Posterior cingulate gyrus (tissue), 11 donors: ENCODE measurements at regions not wholly inside any gene's neighbourhood (a gene's known extent, or its start where the extent isn't known, plus 50 kb on each side); places are given as distances from the start of the nearest gene placed in this dataset.
"Not testable (repeated sequence)": the region's sequence is repeated elsewhere in the genome, so short reads cannot be mapped to it uniquely, and the experiment has no call there.

Experiments
- DNase-seq, 10 donors: peaks; one replicate each; pipeline versions ENCODE4 v3.0.0 to v3.0.0-alpha.2; 2020 to 2021; ENCODE audit warnings: mixed read lengths in 3 of 10
- intact Hi-C: fragments of 100-400 bp; cut with DNase I; formaldehyde crosslinking; loops from one replicate; pipeline ENCODE4 v1.15.1; 2023

DNA sequence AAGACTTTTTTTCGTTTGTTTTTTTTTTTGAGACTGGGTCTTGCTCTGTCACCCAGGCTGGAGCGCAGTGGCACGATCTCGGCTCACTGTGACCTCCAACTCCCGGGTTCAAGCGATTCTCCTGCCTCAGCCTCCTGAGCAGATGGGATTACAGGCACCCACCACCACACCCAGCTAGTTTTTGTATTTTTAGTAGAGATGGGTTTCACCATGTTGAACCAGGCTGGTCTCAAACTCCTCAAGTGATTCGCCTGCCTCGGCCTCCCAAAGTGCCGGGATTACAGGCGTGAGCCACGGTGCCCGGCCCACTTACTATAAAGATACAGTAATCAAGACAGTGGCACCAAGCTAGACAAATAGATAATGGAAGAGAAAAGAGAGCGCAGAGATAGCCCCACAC, 162.3 kb downstream of the CTTN start:
- DNase-seq = peak in 3 of 10 donors; percentile 52 to 57 (median 54)
- intact Hi-C loops = not testable (repeated sequence)

DNA sequence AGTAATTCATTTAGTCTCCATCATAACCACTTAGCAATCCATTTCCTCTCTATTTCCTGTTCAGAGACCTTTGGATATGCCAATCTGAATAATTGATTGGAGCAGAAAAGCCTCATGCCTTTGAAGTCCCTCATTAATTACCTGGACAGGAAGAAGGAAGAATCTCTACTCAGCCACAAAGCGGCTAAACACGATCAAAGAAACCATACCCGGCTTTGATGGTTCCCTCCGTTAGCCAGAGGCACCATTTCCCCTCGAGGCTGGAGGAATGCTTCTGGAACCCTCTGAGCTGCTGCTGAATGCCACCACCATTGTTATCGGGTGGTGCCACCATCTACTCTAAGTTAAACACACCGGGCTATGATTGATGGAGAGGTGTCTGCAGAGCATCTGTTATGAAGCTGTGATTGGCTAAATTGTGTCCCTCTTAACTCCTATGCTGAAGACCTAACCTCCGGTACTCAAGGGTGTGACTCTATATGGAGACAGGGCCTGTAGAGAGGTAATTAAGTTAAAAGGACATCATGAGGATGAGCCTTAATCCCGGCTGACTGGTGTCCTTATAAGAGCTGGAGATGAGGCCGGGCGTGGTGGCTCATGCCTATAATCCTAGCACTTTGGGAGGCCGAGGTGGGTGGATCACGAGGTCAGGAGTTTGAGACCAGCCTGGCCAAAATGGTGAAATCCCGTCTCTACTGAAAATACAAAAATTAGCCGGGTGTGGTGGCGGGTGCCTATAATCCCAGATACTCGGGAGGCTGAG, 168.6 kb downstream of the CTTN start:
- intact Hi-C loops = no loop called here
- peak in 2 of 10 donors; percentile 3 to 35 for DNase-seq

DNA sequence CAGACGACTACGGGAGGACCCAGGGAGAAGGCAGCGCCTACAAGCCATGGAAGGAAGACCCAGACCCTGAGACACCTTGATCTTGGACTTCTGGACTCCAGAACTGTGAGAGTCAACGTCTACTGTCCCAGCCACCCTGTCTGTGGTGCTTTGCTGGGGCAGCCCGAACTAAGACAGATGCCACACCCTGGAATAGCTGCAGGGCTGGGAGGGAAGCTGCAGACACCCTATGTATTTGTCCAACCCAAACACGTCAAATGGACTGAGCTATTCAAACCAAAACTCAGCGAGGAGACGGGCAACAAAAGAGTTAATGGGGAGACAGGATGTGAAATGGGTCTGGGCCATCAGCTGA, 169.3 kb downstream of the CTTN start:
- DNase-seq = peak in 3 of 10 donors; percentile 3 to 72 (median 22)
- intact Hi-C loops = no loop called here

DNA sequence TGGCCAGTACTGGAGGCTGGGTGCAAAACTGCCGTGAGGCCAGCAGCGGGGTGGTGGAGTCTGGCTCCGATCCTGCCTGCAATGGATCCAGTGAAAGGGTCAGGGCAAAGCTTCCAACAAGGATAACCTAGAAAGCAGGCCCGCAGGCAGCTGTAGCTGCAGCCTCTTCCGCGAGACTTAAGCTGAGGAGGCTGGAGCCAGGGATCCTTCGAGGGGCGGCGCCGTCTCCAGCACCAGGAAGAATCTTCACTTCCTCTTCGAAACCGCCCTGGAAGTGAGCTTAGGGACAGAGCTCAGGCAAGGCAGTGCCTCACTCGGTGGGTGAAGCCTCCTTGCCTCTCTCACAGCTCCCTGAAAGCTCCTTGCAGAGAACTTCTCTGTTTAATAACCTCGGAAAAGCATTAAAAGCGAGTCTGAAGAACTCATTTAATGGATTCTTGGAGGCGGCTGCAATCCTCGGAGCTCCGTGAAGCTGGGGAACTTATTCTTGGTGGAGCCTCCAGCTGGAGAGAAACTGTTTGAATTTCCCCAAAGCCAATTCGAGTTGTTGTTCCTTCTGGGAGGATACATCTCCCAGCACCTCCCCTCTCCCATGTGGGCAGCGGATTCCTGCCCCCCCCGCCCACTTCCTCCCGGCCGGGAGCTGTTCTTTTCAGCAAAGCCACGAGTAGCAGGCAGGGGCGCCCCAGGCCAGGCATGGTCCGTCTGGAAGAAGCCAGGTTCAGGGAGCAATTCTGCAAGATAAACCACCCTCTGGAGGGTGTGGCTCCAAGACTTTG, 169.9 kb downstream of the CTTN start:
- intact Hi-C loops = no loop called here
- peak in 5 of 10 donors; percentile 38 to 89 (median 78) for DNase-seq

DNA sequence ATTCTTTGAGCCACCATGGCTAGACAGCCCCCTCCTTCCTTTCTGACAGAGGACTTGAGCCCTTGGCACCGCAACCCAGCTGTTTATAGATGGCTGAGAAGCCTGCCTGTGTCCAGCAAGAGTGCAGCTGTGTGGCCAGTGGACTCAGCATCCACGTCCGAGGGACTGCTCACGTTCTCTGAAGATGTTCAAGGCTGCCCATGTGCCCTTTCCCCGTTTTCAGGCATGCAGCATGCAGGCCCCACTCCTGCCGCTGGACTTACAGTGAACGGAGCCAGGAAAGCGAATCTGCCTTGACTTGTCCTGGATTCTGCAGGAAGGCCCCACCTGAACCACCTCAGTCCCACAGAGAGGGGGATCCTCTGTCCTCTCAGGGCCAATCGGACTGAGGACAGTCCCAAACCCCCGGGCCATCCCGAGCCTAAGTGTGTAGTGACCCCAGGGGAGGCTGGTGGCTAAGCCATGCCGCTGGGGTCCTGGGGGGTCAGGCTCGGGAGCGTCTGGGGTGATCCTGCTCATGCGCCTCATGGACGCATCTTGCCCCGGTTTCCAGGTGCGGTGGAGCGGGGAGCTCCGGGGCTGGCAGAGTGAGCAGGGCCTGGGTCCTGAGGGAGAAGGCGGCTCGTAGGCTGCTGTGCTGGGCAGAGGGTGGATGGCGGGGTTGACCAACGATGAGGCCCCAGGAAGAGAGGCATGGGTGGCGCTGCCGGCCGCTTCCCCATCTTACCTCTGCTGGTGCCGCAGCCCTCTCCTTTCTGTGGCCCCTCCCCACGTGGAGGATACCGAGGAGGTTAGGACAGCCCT, 170.7 kb downstream of the CTTN start:
- intact Hi-C loops = no loop called here

DNA sequence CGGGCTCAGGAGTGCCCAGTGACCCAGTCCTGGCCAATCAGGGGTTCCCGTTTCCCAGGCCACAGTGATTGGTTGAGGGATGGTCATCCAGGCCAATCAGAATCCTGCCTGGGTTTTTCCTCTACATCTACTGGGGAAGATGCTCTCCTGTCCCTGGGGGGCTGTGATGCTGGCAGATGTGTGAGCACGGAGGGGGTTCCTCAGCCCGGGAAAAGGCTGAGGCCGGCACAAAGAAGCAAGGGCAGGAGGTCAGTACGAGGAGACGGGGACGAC, 171.2 kb downstream of the CTTN start:
- intact Hi-C loops = no loop called here
- DNase-seq = peak in 2 of 10 donors; percentile 16 to 70

More for the DNA sequence above, 170.7 kb downstream of the CTTN start:
- DNase-seq = peak in 4 of 10 donors; percentile 20 to 73 (median 66)

DNA sequence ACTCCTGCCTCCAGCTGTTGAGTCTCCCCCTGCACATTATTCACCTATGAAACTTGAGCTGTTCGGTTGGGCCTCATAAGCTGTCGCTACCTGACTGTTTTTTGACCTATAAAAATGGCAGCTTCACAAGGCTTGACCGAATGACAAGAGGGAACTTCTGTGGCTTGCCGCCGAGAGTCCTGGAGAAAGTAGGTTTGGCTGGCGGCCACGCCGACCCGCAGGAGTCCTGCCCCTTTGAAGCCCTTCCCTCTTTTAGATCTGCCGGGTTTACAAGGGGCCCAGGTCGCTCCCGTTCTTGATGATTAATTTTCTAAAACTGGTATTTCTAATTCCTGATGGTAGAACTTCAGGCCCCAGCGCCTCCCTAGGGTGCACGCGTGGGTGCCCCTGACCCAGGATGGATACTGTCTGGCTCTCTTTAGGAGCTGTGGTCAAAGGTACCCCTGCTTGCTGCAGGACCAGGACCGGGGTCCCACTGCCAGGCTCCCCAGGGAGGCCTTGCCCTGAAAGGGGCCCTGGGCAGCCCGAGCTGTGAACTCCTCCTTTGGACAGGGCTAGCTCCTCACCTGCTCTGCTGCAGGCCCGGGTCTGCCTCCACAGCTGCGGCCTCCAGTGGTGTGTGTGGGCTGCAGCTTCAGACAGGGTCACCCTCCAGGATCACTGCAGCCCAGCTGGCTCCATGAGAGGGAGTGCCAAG, 171.8 kb downstream of the CTTN start:
- DNase-seq = peak in 4 of 10 donors; percentile 19 to 75 (median 46)
- intact Hi-C loops = no loop called here

DNA sequence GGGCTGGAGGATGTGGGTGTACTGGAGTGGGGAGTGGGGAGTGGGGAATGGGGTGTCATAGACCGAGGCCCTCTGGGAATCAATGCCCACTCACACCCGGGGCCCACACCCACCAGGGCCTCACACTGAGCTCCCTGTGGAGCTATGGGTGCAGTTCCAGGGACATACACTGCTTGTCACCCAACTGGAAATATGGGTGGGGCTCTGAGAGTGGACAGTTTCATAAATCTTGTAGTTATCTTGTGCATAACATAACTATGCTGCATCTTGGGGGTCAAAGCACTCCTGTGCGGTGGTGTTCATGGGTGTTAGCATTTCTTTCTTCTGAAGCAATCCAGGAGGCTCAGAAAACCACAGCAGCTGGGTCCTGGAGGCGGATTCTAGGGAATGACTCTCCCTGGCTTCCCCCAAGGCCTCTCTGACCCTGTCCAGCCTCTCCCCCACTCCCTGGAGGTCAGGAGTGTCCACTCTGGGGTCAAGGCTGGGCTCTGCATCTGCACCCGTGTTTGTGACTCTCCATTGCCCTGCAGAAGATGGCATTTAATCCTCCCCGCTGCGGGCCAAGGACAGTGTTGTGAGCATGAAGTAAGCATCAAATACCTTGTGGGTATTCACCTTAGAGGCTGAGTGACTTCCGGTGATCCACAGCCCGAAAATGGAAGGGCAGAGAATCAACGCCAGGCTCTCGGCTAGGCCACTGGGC, 172.5 kb downstream of the CTTN start:
- peak in 4 of 10 donors; percentile 5 to 50 (median 37) for DNase-seq
- intact Hi-C loops = no loop called here

DNA sequence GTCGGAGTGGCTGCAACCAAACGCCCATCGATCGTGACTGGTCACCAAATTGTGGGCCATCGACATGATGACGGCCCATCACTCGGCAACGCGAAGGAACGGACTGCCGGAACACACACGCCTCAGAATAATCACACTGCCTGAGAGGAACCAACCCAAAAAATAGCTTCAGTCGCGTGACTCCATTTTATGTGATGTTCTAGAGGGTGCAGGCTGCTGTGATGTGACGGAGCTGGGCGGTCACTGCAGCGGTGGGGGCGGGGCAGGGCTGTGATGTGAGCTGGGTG, 174.6 kb downstream of the CTTN start:
- DNase-seq = peak in 4 of 10 donors; percentile 4 to 73 (median 41)
- intact Hi-C loops = no loop called here

DNA sequence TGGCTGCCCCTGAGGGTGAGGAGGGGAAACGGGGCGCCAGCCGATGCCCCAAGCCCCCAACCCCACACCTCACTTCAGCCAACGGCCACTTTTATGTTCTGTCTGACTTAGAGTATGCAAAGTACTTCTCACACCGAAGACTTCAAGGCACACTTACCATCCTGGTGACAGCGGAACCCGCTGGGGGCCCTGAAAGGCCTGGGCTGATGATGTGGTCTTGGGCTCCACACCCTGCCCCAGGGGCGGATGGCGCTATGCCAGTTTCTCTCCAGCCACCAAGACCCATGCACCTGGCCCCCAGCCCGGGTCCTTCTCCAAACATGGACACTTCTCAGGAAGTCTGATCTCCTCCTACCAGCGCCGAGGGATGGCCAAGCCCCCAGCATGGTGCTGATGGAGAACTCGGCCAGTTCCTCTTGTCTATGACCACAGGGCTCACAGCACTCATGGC, 175.4 kb downstream of the CTTN start:
- DNase-seq = peak in 5 of 10 donors; percentile 6 to 81 (median 57)
- intact Hi-C loops = no loop called here

DNA sequence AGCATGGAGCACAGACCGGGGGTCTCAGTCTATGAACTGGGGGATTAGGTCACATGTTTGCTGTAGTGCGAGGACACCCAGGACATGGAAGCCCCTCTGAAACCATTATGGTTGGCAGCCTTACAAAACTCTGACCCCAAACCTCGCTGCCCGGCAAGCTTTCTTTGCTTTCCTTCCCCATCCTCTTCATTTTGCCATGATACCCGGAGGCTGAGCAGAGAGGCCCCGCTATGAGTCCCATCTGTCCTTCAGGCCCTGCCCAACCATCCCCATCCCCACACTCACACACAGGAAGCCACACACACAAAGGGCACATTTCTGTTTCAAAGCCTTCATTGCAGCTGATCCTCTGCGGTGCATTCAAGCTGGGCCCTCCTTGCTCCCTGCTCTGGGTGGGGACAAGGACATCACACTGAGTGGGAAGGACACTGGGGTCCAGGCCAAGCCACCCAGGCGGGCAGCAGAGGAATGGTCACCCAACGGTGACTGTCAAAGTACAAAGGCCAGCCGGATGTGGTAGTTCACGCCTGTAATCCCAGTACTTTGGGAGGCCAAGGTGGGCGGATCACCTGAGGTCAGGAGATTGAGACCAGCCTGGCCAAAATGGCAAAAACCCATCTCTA, 176.5 kb downstream of the CTTN start:
- intact Hi-C loops = no loop called here
- DNase-seq = peak in 3 of 10 donors; percentile 32 to 65 (median 43)

DNA sequence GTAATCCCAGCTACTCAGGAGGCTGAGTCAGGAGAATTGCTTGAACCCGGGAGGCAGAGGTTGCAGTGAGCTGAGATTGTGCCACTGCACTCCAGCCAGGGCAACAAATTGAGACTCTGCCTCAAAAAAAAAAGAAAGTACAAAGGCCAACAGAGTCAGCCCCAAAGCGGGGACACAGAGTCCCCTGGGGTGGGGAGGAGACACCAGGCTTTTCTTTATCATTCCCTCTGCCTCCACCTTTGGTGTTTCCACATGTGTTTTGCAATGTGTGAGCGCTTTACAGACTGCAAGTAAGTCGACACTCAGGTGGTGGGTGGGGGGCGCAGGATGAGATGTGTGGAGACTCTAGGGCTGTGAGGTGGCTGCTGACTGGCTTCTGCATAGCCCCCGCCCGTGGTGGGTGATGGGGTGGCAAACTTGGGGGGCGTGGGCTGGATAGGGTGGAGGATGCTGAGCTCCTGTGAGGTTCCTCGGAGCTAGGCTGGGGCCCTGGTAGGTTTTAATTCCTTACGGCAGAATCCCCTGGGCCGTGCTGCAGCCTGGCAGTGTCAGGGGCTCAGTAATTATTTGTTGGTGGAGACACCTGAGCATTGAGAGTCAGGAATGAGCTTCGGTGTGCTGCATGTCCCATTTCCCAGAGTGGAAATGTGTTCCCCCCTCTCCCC, 177.2 kb downstream of the CTTN start:
- intact Hi-C loops = no loop called here
- peak in 3 of 10 donors; percentile 44 to 76 (median 47) for DNase-seq

DNA sequence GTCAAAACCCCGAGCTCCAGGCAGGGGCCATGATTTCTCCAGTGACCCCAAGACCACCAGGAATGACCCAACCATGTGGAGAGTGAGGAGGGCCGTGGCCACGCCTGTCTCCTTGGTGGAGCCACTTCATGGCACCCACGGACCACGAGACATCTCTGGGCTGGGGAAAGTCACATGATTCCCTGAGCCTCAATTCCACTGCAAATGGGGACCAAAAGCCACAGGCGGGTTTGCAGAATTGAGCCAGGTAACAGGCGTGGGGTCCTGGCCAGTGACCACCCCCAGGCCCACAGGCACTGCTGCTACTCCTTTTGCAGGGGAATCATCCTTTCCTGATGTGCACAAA, 178.9 kb downstream of the CTTN start:
- peak in 2 of 10 donors; percentile 47 to 51 for DNase-seq
- intact Hi-C loops = no loop called here

DNA sequence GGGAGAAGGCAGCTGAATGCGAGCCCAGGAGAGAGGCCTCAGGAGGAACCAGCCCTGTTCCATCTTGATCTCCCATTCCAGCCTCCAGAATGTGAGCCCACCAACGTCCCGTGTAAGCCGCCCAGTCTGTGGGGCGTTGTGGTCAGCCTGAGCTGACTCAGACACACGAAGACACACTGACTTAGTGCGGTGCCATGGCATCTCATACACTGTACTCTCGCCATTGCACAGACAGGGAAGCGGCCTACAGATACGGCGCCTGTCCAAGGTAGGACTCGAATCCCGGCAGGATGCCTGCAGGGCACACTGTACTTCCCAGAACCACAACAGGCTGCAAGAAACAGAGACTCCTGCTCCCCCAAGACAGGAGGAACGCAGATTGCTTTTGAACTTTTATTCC, 179.6 kb downstream of the CTTN start:
- intact Hi-C loops = no loop called here
- DNase-seq = peak in 5 of 10 donors; percentile 19 to 94 (median 59)

DNA sequence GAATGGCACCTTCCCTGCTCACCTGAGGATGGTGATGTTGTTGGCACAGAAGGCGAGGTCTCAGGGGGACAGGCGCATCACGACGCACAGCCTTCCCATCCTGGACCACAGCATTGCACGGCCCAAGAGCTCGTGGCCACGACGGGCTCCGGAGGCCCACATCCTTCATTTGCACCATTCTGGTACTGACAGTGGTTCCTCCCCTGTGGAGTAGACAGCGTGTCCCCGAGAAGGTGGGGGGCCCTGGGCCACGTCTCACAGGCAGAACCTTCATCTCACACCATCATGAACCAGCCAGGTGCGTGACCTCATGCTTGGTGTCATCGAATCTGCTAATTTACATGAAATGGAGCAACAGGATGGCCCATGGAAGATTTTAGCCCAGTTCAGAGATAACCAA, 180.0 kb downstream of the CTTN start:
- intact Hi-C loops = no loop called here
- DNase-seq = peak in 2 of 10 donors; percentile 17 to 39

DNA sequence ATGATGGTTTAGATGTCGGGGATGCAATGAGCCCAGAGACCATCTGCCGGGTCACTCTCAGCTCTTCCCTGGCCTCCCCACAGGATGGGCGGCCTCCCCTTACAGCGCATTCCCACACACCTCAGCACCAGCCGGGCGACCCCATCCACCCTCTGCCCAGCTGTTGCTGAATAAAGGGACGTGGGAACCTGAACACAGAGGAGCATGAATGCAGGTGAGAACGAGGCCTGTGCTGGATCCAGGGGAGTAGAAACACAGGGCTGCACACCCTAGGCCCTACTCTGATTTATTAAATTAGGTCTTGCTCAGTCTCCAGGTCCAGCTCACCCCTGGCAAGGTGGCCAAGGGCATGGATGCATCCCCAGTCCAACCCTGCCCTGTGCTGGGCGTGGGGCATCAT, 180.5 kb downstream of the CTTN start:
- DNase-seq = peak in 2 of 10 donors; percentile 50 to 57
- intact Hi-C loops = no loop called here

DNA sequence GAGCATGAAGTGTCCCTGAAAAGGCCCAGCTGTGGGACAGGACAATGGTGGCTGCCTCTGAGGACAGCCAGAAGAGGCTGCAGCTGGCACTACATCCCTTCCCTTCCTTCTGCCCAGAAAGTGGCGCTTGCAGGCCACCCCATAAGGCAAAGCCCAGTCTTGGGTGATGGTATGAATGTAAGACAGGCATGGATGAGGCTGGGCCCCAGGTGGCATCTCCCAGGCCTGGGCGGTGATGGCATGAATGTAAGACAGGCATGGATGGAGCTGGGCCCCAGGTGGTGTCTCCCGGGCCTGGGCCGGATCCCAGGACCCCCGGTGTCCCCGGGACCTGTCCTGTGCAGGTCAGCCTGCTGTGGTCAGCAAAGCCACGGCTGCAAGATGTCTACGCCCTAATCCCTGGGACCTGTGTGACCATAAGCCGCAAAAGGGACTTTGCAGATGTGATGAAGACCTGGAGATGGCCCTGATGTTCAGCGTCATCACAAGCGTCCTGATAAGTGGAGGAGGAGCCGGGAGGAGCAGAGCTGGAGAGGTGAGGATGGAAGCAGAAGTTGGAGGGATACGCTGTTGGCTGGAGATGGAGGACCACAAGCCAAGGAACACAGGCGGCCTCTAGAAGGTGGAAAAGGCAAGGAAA, 181.1 kb downstream of the CTTN start:
- peak in 3 of 10 donors; percentile 3 to 75 (median 61) for DNase-seq
- intact Hi-C loops = no loop called here

DNA sequence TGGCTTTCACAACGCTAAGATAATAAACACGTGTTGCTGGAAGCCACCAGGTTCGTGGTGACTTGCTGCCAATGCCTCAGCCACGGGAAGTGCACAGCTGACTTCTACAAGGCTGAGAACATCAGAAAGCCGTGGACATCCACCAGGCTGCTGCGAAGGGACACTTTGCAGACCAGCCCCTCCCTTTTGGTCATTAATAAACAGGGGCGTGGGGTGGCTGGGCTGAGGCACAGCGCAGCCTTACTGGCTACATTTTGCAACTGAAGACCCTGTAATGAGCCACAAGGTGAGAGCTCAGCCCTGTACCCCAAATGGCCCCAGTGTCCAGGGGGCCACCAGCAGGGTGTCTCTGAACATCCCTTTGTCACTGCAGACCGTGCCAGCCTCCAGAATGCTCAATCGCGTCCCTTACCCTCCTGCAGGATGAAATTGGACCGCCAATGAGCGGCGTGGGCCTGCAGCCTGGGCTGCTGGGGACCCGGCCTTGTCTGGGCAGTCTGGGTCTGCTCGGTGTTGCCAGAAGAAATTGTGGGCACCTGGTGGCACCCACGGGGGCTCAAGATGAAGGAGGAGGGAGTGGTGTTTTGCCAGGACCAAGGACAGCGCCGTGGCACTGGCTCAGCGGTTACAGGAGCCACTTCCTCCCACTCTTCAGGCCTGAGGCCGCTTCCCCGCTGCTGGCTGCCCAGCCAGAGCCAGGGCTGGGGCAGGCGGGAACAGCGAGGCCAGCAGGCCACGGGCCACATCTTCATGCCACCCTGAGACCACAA, 181.9 kb downstream of the CTTN start:
- intact Hi-C loops = no loop called here
- DNase-seq = peak in 4 of 10 donors; percentile 2 to 81 (median 53)
